PC-3 (cell line): ENCODE measurements at regions not wholly inside any gene's neighbourhood (a gene's known extent, or its start where the extent isn't known, plus 50 kb on each side); places are given as distances from the start of the nearest gene placed in this dataset.

Source experiments
- ATAC-seq: fragments of 200-7000 bp; cut with Tn5 transposase; 2 replicates; pipeline ENCODE4 v1.9.1; 2020; ENCODE audit warnings: mild to moderate bottlenecking, moderate library complexity
- BruUV-seq: library from RNA; stranded (reverse); fragments of 400-500 nt; replicated peaks from 2 replicates; lab custom pipeline; 2021; lab: Mats Ljungman, UMichigan
- CTCF ChIA-PET: fragments of 300-600 bp; sonication (Branson Sonifier 250); formaldehyde crosslinking; loops from one replicate; lab custom pipeline; 2022; ENCODE audit warnings: antibody characterized with exemption; lab: Charles Lee
- POLR2A ChIA-PET: fragments of 300-600 bp; sonication (Branson Sonifier 250); formaldehyde crosslinking; loops from one replicate; lab custom pipeline; 2022; ENCODE audit warnings: antibody characterized with exemption; ENCODE audit not compliant: unreplicated experiment; lab: Charles Lee
- DNase-seq: peaks from one replicate; pipeline ENCODE4 v3.0.0-alpha.2; 2015
- H2AFZ ChIP-seq: fragments of 300-600 bp; sonication (generic); 2 replicates; pipeline ENCODE4 v1.6.0; 2016; ENCODE audit warnings: antibody characterized with exemption, low read length
- H3F3A ChIP-seq: fragments of 300-600 bp; sonication (generic); one replicate; pipeline ENCODE4 v1.6.0; 2017; ENCODE audit warnings: antibody characterized with exemption, low read length, control low read depth, mild to moderate bottlenecking; ENCODE audit not compliant: unreplicated experiment
- H3K27ac ChIP-seq: fragments of 300-600 bp; sonication (generic); 2 replicates; pipeline ENCODE4 v1.5.1; 2016; ENCODE audit warnings: mild to moderate bottlenecking, low read length
- H3K27me3 ChIP-seq: fragments of 300-600 bp; sonication (generic); 2 replicates; pipeline ENCODE4 v1.6.1; 2016; ENCODE audit warnings: low read length, mixed read lengths
- H3K36me3 ChIP-seq: fragments of 300-600 bp; sonication (generic); 2 replicates; pipeline ENCODE4 v1.6.1; 2016; ENCODE audit warnings: low read depth, mixed run types, low read length, mixed read lengths
- H3K4me1 ChIP-seq: fragments of 300-600 bp; sonication (generic); 2 replicates; pipeline ENCODE4 v1.5.1; 2016; ENCODE audit warnings: low read length; ENCODE audit not compliant: insufficient read depth
- H3K4me2 ChIP-seq: fragments of 300-600 bp; sonication (generic); 2 replicates; pipeline ENCODE4 v1.6.0; 2016; ENCODE audit warnings: low read length
- H3K4me3 ChIP-seq: fragments of 300-600 bp; sonication (generic); 2 replicates; pipeline ENCODE4 v1.5.1; 2016; ENCODE audit warnings: mild to moderate bottlenecking, low read length, mixed read lengths
- H3K79me2 ChIP-seq: fragments of 300-600 bp; sonication (generic); 2 replicates; pipeline ENCODE4 v1.6.1; 2017; ENCODE audit warnings: low read length, mixed read lengths
- H3K9ac ChIP-seq: fragments of 300-600 bp; sonication (generic); 2 replicates; pipeline ENCODE4 v1.6.0; 2016; ENCODE audit warnings: mild to moderate bottlenecking, low read length
- H3K9me2 ChIP-seq: fragments of 300-600 bp; sonication (generic); replicated peaks from 2 replicates; pipeline ENCODE4 v1.6.1; 2016; ENCODE audit warnings: mixed run types, low read length, mixed read lengths
- H3K9me3 ChIP-seq: fragments of 300-600 bp; sonication (generic); 2 replicates; pipeline ENCODE4 v1.6.1; 2016; ENCODE audit warnings: low read length, mixed read lengths
- H4K20me1 ChIP-seq: fragments of 300-600 bp; sonication (generic); 2 replicates; pipeline ENCODE4 v1.6.1; 2016; ENCODE audit warnings: low read length, mixed read lengths
- EZH2 ChIP-seq: fragments of 300-600 bp; sonication (generic); IDR thresholded peaks from one replicate; pipeline ENCODE4 v1.6.1; 2017; ENCODE audit warnings: antibody characterized with exemption, mild to moderate bottlenecking, low read length; ENCODE audit not compliant: unreplicated experiment
- EZH2phosphoT487 ChIP-seq: fragments of 300-600 bp; sonication (generic); IDR thresholded peaks from 2 replicates; pipeline ENCODE4 v1.6.1; 2018; ENCODE audit warnings: mild to moderate bottlenecking, antibody characterized with exemption, low read length, borderline replicate concordance
- intact Hi-C: fragments of 100-400 bp; cut with micrococcal nuclease; formaldehyde crosslinking; loops from 2 replicates; pipeline ENCODE4 v1.9.0; 2023
- TF ChIP-seq, protein P1 (sequence below): fragments of 300-600 bp; sonication (generic); conservative IDR thresholded peaks from 2 replicates; pipeline ENCODE4 v1.5.1; 2017; ENCODE audit warnings: antibody characterized with exemption, low read depth, mild to moderate bottlenecking, low read length

DNA sequence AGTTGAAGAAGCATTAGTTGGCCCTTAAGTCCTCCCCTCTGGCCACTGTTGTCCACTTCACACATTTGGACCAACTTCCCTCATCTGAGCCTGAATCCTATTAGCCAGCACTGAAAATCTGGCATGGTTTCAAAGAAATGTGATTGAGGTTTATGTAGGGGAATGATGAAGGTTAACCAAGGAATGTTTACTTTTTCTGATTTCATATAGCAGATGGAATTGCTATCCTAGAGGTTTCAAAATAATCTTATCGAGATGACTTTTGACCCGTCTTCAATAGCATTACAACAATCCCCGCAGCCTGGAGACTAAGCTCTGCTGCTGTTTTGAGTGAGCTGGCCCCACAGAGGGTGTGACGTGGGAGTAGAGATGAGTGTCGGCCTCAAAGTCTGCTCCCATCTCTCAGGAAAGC, 200.8 kb upstream of the IL12A start:
- ATAC-seq (peak; percentile 15), DNase-seq (peak; percentile 81)
- no peaks in the 10 kb centered on the region for H3K9me3 ChIP-seq
- no peaks in the 10 kb centered on the region for H3K36me3 ChIP-seq
- no TSS peak for BruUV-seq
- peaks cover 93% of the 10 kb centered on the region for H3K79me2 ChIP-seq
- no peak for TF ChIP-seq EZH2
- TF ChIP-seq, protein P1, sequence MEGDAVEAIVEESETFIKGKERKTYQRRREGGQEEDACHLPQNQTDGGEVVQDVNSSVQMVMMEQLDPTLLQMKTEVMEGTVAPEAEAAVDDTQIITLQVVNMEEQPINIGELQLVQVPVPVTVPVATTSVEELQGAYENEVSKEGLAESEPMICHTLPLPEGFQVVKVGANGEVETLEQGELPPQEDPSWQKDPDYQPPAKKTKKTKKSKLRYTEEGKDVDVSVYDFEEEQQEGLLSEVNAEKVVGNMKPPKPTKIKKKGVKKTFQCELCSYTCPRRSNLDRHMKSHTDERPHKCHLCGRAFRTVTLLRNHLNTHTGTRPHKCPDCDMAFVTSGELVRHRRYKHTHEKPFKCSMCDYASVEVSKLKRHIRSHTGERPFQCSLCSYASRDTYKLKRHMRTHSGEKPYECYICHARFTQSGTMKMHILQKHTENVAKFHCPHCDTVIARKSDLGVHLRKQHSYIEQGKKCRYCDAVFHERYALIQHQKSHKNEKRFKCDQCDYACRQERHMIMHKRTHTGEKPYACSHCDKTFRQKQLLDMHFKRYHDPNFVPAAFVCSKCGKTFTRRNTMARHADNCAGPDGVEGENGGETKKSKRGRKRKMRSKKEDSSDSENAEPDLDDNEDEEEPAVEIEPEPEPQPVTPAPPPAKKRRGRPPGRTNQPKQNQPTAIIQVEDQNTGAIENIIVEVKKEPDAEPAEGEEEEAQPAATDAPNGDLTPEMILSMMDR, result no peak
- no peak for TF ChIP-seq EZH2phosphoT487
- H3K4me1 ChIP-seq, result peaks cover 77% of the 10 kb centered on the region
- H3K27me3 ChIP-seq, result no peaks in the 10 kb centered on the region
- H3K9ac ChIP-seq, result peak overlapping the region; percentile 17; the same call in 1 of the 2 replicates
- peak overlapping the region; percentile 27 for H3K4me3 ChIP-seq
- peaks cover 10% of the 10 kb centered on the region; the same call in 1 of the 2 replicates for H4K20me1 ChIP-seq
- no peaks in the 10 kb centered on the region for H3K9me2 ChIP-seq
- H3F3A ChIP-seq, result peaks cover 5% of the 10 kb centered on the region
- POLR2A ChIA-PET, result no interaction called here
- peak overlapping the region; percentile 80 for H3K27ac ChIP-seq
- H2AFZ ChIP-seq, result no peak overlapping the region
- CTCF ChIA-PET, result no interaction called here
- peak overlapping the region; percentile 82 for H3K4me2 ChIP-seq
- intact Hi-C loops, result loop anchor here (1.0 kb wide), 1 partner anchor 18 kb away; no protein-coding TSS in a partner anchor

DNA sequence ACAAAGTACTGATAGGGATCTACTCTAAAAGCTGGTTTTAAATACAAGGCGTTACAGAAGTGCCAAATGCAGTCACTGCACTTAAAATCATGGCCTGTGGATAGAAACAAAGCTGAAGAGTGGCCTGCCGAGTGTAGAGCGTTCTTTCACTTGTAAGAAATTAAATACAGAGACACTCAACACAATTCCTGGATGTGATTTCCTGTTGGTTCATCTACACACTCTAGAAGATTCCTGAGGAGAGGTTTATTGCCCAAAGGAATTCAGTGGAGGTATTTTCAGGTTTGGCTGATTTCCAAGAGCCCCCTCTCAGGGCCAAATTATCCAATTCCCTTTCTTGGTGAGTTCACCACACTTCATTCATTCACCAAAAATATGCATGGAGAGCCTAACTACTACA, 200.3 kb upstream of the IL12A start:
- Histone ChIP-seq H4K20me1 (peaks cover 9% of the 10 kb centered on the region; the same call in 1 of the 2 replicates), H3K27ac (peak overlapping the region; percentile 80), H2AFZ (no peak overlapping the region), H3K36me3 (no peaks in the 10 kb centered on the region), H3K4me2 (peak overlapping the region; percentile 82), H3F3A (peaks cover 5% of the 10 kb centered on the region), H3K79me2 (peaks cover 93% of the 10 kb centered on the region), H3K4me3 (peak overlapping the region; percentile 27; the same call in 1 of the 2 replicates), H3K27me3 (no peaks in the 10 kb centered on the region), H3K9me3 (no peaks in the 10 kb centered on the region), H3K4me1 (peaks cover 74% of the 10 kb centered on the region), H3K9me2 (no peaks in the 10 kb centered on the region), H3K9ac (no peak overlapping the region)
- DNase-seq (no peak), ATAC-seq (no peak)
- BruUV-seq, result no TSS peak
- ChIA-PET CTCF (no interaction called here), POLR2A (no interaction called here)
- TF ChIP-seq, protein P1, result no peak
- TF ChIP-seq EZH2phosphoT487, result no peak
- TF ChIP-seq EZH2, result no peak
- intact Hi-C loops, result no loop called here

DNA sequence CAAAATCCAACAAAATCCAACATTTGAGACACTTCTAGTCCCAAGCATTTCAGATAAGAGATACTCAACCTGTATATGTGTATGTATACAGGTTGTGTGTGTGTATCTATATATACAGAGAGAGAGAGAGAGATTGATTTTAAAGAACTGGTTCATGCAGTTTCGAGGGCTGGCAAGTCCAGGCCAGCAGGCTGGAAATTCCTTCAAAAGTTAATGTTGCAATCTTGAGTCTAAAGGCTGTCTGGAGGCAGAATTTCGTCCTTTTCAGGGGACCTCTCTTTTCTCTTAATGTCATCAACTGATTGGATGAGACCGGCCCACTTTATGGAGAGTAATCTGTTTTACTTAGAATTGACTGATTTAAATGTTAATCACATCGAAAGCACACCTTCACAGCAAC, 199.6 kb upstream of the IL12A start:
- no peak overlapping the region for H3K4me3 ChIP-seq
- no peak overlapping the region for H3K9ac ChIP-seq
- DNase-seq (no peak), ATAC-seq (no peak)
- H3K4me1 ChIP-seq, result peaks cover 66% of the 10 kb centered on the region
- no peaks in the 10 kb centered on the region for H3K9me2 ChIP-seq
- H3F3A ChIP-seq, result peaks cover 5% of the 10 kb centered on the region
- H3K79me2 ChIP-seq, result peaks cover 93% of the 10 kb centered on the region
- H3K27me3 ChIP-seq, result no peaks in the 10 kb centered on the region
- H2AFZ ChIP-seq, result no peak overlapping the region
- H3K9me3 ChIP-seq, result no peaks in the 10 kb centered on the region
- BruUV-seq, result no TSS peak
- intact Hi-C loops, result no loop called here
- H3K4me2 ChIP-seq, result no peak overlapping the region
- ChIA-PET POLR2A (no interaction called here), CTCF (no interaction called here)
- TF ChIP-seq, protein P1, result no peak
- no peak for TF ChIP-seq EZH2phosphoT487
- no peak for TF ChIP-seq EZH2
- H3K27ac ChIP-seq, result no peak overlapping the region
- no peaks in the 10 kb centered on the region for H3K36me3 ChIP-seq
- peaks cover 8% of the 10 kb centered on the region; the same call in 1 of the 2 replicates for H4K20me1 ChIP-seq
